ENCODE measurements at regions not wholly inside any gene's neighbourhood (a gene's known extent, or its start where the extent isn't known, plus 50 kb on each side); places are given as distances from the start of the nearest gene placed in this dataset.
A peak's percentile ranks its signal among the peaks of the same experiment; 100 is the strongest.

DNA sequence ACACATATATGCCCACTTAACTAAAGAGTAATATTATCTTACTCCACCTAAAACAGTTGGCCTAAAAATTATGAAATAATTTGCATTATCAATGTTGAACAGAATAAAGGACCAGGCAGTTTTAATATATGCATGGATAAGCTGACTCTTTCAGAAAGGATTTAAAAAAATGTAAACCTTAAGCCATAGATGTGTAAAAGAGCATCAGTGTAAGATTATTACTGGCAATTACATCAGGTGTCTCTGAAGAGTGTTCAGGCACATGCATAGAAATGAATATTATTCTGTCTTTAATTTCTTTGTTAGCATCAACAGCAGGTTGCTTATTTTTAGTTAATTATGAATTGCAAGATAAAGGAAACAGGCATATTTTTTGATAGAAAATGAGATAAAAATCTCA is 1353.8 kb downstream of the C4orf33 start:
- H3K9me3 ChIP-seq (ENCODE audit: control insufficient read depth, insufficient read depth, low read length) = peaks cover 1% of the 10 kb centered on the region
- no peak overlapping the region for H3K4me3 ChIP-seq (ENCODE audit: low read depth, low read length)
- H3K27ac ChIP-seq (ENCODE audit: low read depth, low read length) = no peak overlapping the region
- H3K27me3 ChIP-seq (ENCODE audit: control insufficient read depth, insufficient read depth, low read length) = no peaks in the 10 kb centered on the region
- peak in 1 of 6 donors; percentile 17 for DNase-seq (ENCODE audit: low read depth in 4 of 6, low spot score in 6 of 6)
- H3K4me1 ChIP-seq (ENCODE audit: control insufficient read depth, insufficient read depth, low read length) = no peaks in the 10 kb centered on the region
- H3K36me3 ChIP-seq (ENCODE audit: control insufficient read depth, insufficient read depth, low read length) = no peaks in the 10 kb centered on the region

DNA sequence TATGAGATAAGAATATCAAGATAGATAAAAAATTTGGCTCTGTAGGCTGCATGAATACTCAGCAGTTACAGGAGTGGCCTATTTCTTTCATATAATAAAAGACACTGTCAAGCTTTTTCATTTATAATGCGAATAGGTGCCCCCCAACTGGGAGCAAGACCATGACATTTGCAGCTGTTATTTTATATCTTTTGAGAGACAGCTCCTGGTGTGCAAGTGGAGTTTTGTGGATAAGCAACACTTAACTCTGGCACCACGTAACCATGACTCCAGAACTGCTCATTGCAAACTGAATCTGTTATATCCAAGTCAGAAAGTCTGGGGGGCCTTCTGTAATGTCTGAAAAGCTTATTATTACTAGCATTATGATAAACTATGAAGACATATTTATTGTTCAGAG is 1372.4 kb downstream of the C4orf33 start:
- no peaks in the 10 kb centered on the region for H3K36me3 ChIP-seq (ENCODE audit: control insufficient read depth, insufficient read depth, low read length)

GRCh38 chr4:130478406-130478805 is 1382.5 kb downstream of the C4orf33 start:
- 73% methylated on average over 3 of the region's 3 CpGs for WGBS (ENCODE audit: insufficient coverage)
- Histone ChIP-seq H3K4me3 (ENCODE audit: low read depth, low read length) (no peak overlapping the region), H3K9me3 (ENCODE audit: control insufficient read depth, insufficient read depth, low read length) (no peaks in the 10 kb centered on the region), H3K27ac (ENCODE audit: low read depth, low read length) (no peak overlapping the region), H3K27me3 (ENCODE audit: control insufficient read depth, insufficient read depth, low read length) (no peaks in the 10 kb centered on the region), H3K36me3 (ENCODE audit: control insufficient read depth, insufficient read depth, low read length) (no peaks in the 10 kb centered on the region), H3K4me1 (ENCODE audit: control insufficient read depth, insufficient read depth, low read length) (no peaks in the 10 kb centered on the region)
- no peak for DNase-seq (ENCODE audit: low read depth in 4 of 6, low spot score in 6 of 6)

More for the DNA sequence above, 1372.4 kb downstream of the C4orf33 start:
- 100% methylated on average over 1 of the region's 2 CpGs for WGBS (ENCODE audit: insufficient coverage)
- DNase-seq (ENCODE audit: low read depth in 4 of 6, low spot score in 6 of 6) = peak in 1 of 6 donors; percentile 29
- no peaks in the 10 kb centered on the region for H3K4me1 ChIP-seq (ENCODE audit: control insufficient read depth, insufficient read depth, low read length)
- no peaks in the 10 kb centered on the region for H3K27me3 ChIP-seq (ENCODE audit: control insufficient read depth, insufficient read depth, low read length)
- no peak overlapping the region for H3K4me3 ChIP-seq (ENCODE audit: low read depth, low read length)
- no peaks in the 10 kb centered on the region for H3K9me3 ChIP-seq (ENCODE audit: control insufficient read depth, insufficient read depth, low read length)
- no peak overlapping the region for H3K27ac ChIP-seq (ENCODE audit: low read depth, low read length)

GRCh38 chr4:130479020-130479419 is 1383.1 kb downstream of the C4orf33 start:
- Histone ChIP-seq H3K36me3 (ENCODE audit: control insufficient read depth, insufficient read depth, low read length) (no peaks in the 10 kb centered on the region), H3K27me3 (ENCODE audit: control insufficient read depth, insufficient read depth, low read length) (no peaks in the 10 kb centered on the region), H3K27ac (ENCODE audit: low read depth, low read length) (no peak overlapping the region), H3K4me1 (ENCODE audit: control insufficient read depth, insufficient read depth, low read length) (no peaks in the 10 kb centered on the region), H3K4me3 (ENCODE audit: low read depth, low read length) (no peak overlapping the region), H3K9me3 (ENCODE audit: control insufficient read depth, insufficient read depth, low read length) (no peaks in the 10 kb centered on the region)
- no peak for DNase-seq (ENCODE audit: low read depth in 4 of 6, low spot score in 6 of 6)
- no CpG with 5 or more reads among the region's 1 CpG for WGBS (ENCODE audit: insufficient coverage)

DNA sequence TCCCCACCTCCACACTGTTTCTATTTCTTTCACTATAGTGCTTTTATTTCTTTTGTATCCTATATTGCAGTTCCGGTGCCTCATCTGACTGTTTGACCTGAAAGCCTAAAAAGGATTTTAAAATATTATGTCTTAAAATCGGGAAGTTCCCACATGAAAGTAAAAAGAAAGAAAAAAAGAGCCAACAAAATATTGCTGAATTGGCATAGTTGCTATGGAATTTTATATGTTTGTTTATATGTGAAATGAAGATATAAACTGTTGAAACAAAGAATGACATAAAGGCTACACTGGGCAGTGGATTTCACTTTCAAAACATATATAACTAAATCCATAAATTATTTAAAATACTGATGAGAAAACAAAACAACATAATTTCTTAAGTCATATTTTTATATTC is 1383.7 kb downstream of the C4orf33 start:
- H3K27me3 ChIP-seq (ENCODE audit: control insufficient read depth, insufficient read depth, low read length) = no peaks in the 10 kb centered on the region
- H3K4me1 ChIP-seq (ENCODE audit: control insufficient read depth, insufficient read depth, low read length) = no peaks in the 10 kb centered on the region
- no peaks in the 10 kb centered on the region for H3K36me3 ChIP-seq (ENCODE audit: control insufficient read depth, insufficient read depth, low read length)
- no peak overlapping the region for H3K27ac ChIP-seq (ENCODE audit: low read depth, low read length)
- no peak overlapping the region for H3K4me3 ChIP-seq (ENCODE audit: low read depth, low read length)
- H3K9me3 ChIP-seq (ENCODE audit: control insufficient read depth, insufficient read depth, low read length) = no peaks in the 10 kb centered on the region
- WGBS (ENCODE audit: insufficient coverage) = no CpG with 5 or more reads among the region's 2 CpGs
- no peak for DNase-seq (ENCODE audit: low read depth in 4 of 6, low spot score in 6 of 6)

- Histone ChIP-seq H3K27ac (ENCODE audit: low read depth, low read length) (no peak overlapping the region), H3K27me3 (ENCODE audit: control insufficient read depth, insufficient read depth, low read length) (no peaks in the 10 kb centered on the region), H3K9me3 (ENCODE audit: control insufficient read depth, insufficient read depth, low read length) (no peaks in the 10 kb centered on the region), H3K4me1 (ENCODE audit: control insufficient read depth, insufficient read depth, low read length) (no peaks in the 10 kb centered on the region), H3K36me3 (ENCODE audit: control insufficient read depth, insufficient read depth, low read length) (no peaks in the 10 kb centered on the region), H3K4me3 (ENCODE audit: low read depth, low read length) (no peak overlapping the region)
- 100% methylated on average over 1 of the region's 5 CpGs for WGBS (ENCODE audit: insufficient coverage)
- no peak for DNase-seq (ENCODE audit: low read depth in 4 of 6, low spot score in 6 of 6)
Observed at GRCh38 chr4:130484826-130485225, 1388.9 kb downstream of the C4orf33 start.

GRCh38 chr4:130485371-130485770 is 1389.4 kb downstream of the C4orf33 start:
- Histone ChIP-seq H3K27ac (ENCODE audit: low read depth, low read length) (no peak overlapping the region), H3K4me1 (ENCODE audit: control insufficient read depth, insufficient read depth, low read length) (no peaks in the 10 kb centered on the region), H3K27me3 (ENCODE audit: control insufficient read depth, insufficient read depth, low read length) (no peaks in the 10 kb centered on the region), H3K36me3 (ENCODE audit: control insufficient read depth, insufficient read depth, low read length) (no peaks in the 10 kb centered on the region), H3K9me3 (ENCODE audit: control insufficient read depth, insufficient read depth, low read length) (no peaks in the 10 kb centered on the region), H3K4me3 (ENCODE audit: low read depth, low read length) (no peak overlapping the region)
- DNase-seq (ENCODE audit: low read depth in 4 of 6, low spot score in 6 of 6) = no peak
- WGBS (ENCODE audit: insufficient coverage) = no CpG with 5 or more reads among the region's 3 CpGs

DNA sequence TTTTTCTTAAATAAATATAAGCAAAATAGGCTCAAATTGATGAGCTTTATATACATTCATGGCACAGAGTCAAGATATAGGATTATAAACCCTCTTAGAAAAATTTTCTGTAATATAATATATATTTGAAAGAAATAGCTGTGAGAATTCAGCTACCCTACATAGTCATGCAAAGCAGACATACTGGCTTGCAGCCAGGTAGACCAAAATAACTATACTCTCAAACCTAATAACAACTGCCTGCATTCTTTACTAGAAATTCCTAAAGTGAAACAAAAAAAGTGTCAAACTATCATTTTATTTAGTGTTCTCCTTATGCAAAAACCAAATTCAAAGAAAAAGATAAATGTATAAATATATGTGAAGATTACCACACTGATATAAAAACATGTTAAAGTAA is 1390.2 kb downstream of the C4orf33 start:
- DNase-seq (ENCODE audit: low read depth in 4 of 6, low spot score in 6 of 6) = peak in 1 of 6 donors; percentile 2

GRCh38 chr4:130486841-130487240 is 1390.9 kb downstream of the C4orf33 start:
- no peak for DNase-seq (ENCODE audit: low read depth in 4 of 6, low spot score in 6 of 6)
- no peaks in the 10 kb centered on the region for H3K9me3 ChIP-seq (ENCODE audit: control insufficient read depth, insufficient read depth, low read length)
- no peak overlapping the region for H3K4me3 ChIP-seq (ENCODE audit: low read depth, low read length)
- H3K36me3 ChIP-seq (ENCODE audit: control insufficient read depth, insufficient read depth, low read length) = no peaks in the 10 kb centered on the region
- H3K4me1 ChIP-seq (ENCODE audit: control insufficient read depth, insufficient read depth, low read length) = no peaks in the 10 kb centered on the region
- no peaks in the 10 kb centered on the region for H3K27me3 ChIP-seq (ENCODE audit: control insufficient read depth, insufficient read depth, low read length)
- no peak overlapping the region for H3K27ac ChIP-seq (ENCODE audit: low read depth, low read length)

More for the DNA sequence above, 1390.2 kb downstream of the C4orf33 start:
- no peak overlapping the region for H3K4me3 ChIP-seq (ENCODE audit: low read depth, low read length)
- no peaks in the 10 kb centered on the region for H3K4me1 ChIP-seq (ENCODE audit: control insufficient read depth, insufficient read depth, low read length)
- no peak overlapping the region for H3K27ac ChIP-seq (ENCODE audit: low read depth, low read length)
- H3K36me3 ChIP-seq (ENCODE audit: control insufficient read depth, insufficient read depth, low read length) = no peaks in the 10 kb centered on the region
- no peaks in the 10 kb centered on the region for H3K27me3 ChIP-seq (ENCODE audit: control insufficient read depth, insufficient read depth, low read length)
- H3K9me3 ChIP-seq (ENCODE audit: control insufficient read depth, insufficient read depth, low read length) = no peaks in the 10 kb centered on the region

GRCh38 chr4:130510661-130511060 is 1414.7 kb downstream of the C4orf33 start:
- DNase-seq (ENCODE audit: low read depth in 4 of 6, low spot score in 6 of 6) = no peak
- H3K4me3 ChIP-seq (ENCODE audit: low read depth, low read length) = no peak overlapping the region
- H3K9me3 ChIP-seq (ENCODE audit: control insufficient read depth, insufficient read depth, low read length) = no peaks in the 10 kb centered on the region
- H3K27ac ChIP-seq (ENCODE audit: low read depth, low read length) = no peak overlapping the region
- WGBS (ENCODE audit: insufficient coverage) = no CpG with 5 or more reads among the region's 3 CpGs
- H3K36me3 ChIP-seq (ENCODE audit: control insufficient read depth, insufficient read depth, low read length) = no peaks in the 10 kb centered on the region
- no peaks in the 10 kb centered on the region for H3K27me3 ChIP-seq (ENCODE audit: control insufficient read depth, insufficient read depth, low read length)
- no peaks in the 10 kb centered on the region for H3K4me1 ChIP-seq (ENCODE audit: control insufficient read depth, insufficient read depth, low read length)

All from spinal cord (tissue), 9 donors.